ENCODE measurements at regions not wholly inside any gene's neighbourhood (a gene's known extent, or its start where the extent isn't known, plus 50 kb on each side); places are given as distances from the start of the nearest gene placed in this dataset.

- no peak for TF ChIP-seq CTCF (conservative IDR thresholded peaks at IDR 0.05; ENCODE audit: low read length)
- H3K4me3 ChIP-seq (ENCODE audit: low read length): no peak overlapping the region
Measured at GRCh38 chr17:51560398-51560797, 300.1 kb downstream of the UTP18 start.

GRCh38 chr17:51563961-51564360, 303.6 kb downstream of the UTP18 start:
- no peak for DNase-seq (ENCODE audit: low read depth)
- TF ChIP-seq CTCF (conservative IDR thresholded peaks at IDR 0.05; ENCODE audit: low read length): no peak

More at GRCh38 chr17:51560398-51560797, 300.1 kb downstream of the UTP18 start:
- DNase-seq (ENCODE audit: low read depth): no peak

GRCh38 chr17:51572115-51572514, 311.8 kb downstream of the UTP18 start:
- TF ChIP-seq CTCF (conservative IDR thresholded peaks at IDR 0.05; ENCODE audit: low read length): no peak
- no peak overlapping the region for H3K4me3 ChIP-seq (ENCODE audit: low read length)
- DNase-seq (ENCODE audit: low read depth): no peak

More at GRCh38 chr17:51563961-51564360, 303.6 kb downstream of the UTP18 start:
- no peak overlapping the region for H3K4me3 ChIP-seq (ENCODE audit: low read length)
